HG03442 (cell line): ENCODE measurements at regions not wholly inside any gene's neighbourhood (a gene's known extent, or its start where the extent isn't known, plus 50 kb on each side); places are given as distances from the start of the nearest gene placed in this dataset.
"Not testable (repeated sequence)": the region's sequence is repeated elsewhere in the genome, so short reads cannot be mapped to it uniquely, and the experiment has no call there.

Source experiments
- ATAC-seq: cut with Tn5 transposase; IDR thresholded peaks from one replicate; pipeline ENCODE4 v1.9.1; 2021; ENCODE audit warnings: mild to moderate bottlenecking, moderate library complexity; ENCODE audit not compliant: unreplicated experiment

DNA sequence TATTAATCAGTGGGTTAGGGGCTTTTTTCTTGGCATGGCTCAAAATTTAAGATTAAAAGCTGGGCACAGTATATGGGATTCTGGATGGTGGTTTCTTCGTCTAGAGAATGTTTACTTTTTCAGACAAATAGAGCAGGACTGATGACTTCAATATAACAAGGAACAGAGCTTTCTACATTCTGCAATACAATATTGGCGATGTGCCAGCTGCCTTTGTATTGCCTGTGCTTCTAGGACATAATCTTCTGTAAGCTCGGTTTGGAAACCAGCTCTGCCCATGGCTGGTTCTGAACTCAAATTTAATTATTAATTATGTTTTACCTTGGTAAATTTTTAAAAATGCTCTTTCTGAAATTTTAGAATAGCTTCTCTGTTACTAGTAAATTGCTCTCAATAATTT, 139.1 kb upstream of the TRPC4 start:
- ATAC-seq: no peak

DNA sequence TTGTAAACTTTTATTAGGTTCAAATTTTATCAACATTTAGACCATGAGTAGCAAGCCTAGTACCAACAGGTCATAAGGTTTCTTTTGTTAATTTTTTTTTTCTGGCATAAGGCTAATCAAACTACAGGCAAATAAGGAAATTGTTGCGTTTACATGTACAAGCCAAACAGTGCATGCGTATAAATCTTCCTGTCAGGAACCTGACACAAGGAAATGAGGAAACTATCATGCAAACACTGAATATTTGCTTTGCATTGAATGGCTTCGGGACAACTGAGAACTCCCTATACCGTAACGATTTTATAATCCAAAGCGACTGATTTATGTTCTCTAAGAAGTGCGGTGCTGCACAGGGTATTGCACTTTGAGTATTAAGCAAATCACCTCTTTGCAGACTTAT, 133.0 kb upstream of the TRPC4 start:
- ATAC-seq: no peak

- no peak for ATAC-seq
Observed at GRCh38 chr13:37997641-37998040, 128.1 kb upstream of the TRPC4 start.

DNA sequence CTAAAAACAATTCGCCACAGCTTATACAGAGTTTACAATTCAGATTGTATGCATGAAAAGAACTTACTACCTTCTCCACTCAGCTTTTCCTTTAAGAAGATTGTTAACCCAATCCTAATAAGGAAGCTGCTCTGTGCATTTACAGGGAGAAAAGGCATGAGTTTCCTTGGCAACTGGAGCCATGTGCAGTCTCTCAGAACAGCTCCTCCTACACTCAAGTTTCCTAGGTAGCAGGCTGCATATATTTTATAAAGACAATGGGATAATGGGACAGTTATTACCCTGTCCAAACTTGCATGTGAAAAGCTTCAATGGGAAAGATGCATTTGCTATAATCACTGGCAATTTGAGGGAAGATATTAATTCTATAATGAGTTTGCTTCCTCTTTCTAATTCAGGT, 125.5 kb upstream of the TRPC4 start:
- ATAC-seq: no peak

DNA sequence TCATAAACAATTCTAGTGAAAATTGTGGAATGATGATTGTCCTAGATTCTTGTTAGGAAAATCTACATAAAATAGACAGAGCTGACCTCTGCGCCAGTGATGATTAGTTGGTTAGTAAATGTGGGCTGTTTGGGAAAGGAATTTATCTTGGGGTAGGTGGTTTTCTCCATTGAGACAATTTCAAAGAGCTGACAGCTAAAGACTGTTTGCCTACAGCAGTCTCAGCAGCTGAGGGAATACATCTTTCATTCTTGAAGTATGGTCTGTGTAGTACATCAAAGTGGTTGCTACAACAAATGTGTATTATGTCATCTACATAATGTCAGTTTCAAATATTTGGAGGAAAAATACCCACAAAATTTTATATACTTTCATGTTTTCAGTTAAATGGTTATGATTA, 117.2 kb upstream of the TRPC4 start:
- ATAC-seq: no peak

GRCh38 chr13:37985281-37985680, 115.7 kb upstream of the TRPC4 start:
- ATAC-seq: no peak

GRCh38 chr13:37984357-37984756, 114.8 kb upstream of the TRPC4 start:
- ATAC-seq: no peak

DNA sequence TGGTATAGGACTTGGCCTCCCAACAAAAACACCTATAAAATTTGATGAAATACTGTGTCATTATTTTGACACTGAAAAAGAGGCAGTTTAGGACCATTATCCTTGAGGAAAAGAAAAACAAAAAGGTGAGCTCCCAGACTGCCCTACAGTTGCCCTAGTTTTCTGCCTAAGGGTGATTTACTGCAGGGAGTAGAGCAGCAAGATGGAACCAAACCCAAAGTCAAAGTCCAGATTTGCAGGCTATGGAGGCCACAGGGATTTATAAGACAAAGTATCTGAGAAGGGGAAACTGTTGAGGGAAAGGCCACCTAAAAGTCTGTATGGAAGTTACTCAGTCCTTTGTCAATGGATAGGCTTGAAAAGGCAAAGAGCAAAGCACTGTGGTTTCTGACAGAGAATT, 112.4 kb upstream of the TRPC4 start:
- no peak for ATAC-seq

- no peak for ATAC-seq
Observed at GRCh38 chr13:37978680-37979079, 109.1 kb upstream of the TRPC4 start.

DNA sequence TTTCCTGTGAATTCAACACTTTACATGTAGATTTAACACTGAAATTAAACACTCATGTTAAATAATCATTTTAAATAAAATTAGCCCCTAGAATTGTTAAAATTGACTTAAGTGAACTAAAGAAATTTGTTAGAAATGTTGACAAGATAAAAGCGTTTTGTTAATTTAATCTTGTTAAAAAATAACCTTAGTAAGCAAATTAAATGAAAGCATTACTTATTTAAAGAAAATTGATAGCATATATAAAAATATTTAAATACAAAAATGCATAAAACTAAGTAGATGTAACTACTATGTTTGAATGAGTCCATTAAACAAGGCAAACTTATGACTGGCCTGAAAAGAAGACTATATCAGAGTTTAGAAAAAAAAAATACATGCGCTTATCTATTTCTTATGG, 99.0 kb upstream of the TRPC4 start:
- ATAC-seq: no peak

DNA sequence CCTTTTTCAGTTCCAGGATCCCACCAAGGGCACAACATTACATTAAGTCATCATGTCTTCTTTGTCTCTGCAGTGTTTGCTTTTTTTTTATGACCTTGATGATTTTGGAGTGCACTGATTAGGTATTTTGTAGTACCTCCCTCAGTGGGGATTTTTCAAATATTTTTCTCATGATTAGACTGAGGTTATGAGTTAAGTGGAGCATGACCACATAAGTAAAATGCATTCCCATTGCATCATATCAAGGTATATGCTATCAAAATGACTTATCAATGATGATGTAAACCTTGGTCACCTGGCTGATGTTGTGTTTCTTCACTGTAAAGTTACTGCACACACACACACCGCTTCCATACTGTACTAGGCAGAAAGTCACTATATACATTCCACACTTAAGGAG, 96.7 kb upstream of the TRPC4 start:
- ATAC-seq: no peak

- ATAC-seq: no peak
Observed at GRCh38 chr13:37960427-37960826, 90.9 kb upstream of the TRPC4 start.

DNA sequence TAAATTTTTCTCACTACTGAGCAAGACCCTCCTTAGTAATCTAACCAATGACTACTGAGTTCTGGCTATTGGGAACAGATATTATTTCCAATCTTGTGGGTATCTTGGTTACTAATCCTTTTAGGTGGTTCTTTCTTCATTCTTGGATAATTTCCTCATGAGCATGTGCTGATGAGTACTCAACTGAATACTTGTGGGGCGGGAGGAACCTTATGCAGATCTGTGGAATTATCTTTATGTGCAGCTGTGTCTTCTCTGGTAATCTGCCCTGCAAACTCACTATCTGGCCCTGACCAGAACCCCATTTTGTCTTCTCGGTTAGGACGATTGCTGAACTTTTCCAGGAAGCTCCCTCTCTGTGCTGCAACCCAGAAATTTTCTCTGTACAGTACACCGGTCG, 89.7 kb upstream of the TRPC4 start:
- ATAC-seq: no peak

GRCh38 chr13:37956536-37956935, 87.0 kb upstream of the TRPC4 start:
- ATAC-seq: no peak

- ATAC-seq: not testable (repeated sequence)
Observed at GRCh38 chr13:37954597-37954996, 85.0 kb upstream of the TRPC4 start.

GRCh38 chr13:37954191-37954590, 84.6 kb upstream of the TRPC4 start:
- no peak for ATAC-seq

DNA sequence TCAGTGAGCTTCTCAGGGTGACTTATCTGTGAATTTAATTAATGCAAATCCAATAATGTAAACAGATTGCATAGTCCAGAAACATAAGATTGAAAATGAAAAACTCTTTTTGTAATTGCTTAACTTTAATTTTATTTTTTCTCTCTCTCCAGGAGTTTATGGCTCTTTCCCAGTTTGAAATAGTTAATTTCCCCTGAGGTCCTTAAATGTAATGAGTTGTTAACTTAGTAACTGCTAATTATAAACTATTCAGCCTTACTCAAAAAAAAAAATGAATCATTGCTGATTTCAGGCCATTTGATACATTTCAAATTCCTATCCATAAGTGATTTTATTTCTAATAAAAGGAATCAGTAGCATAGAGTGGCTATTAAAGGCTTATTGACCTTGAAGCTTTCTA, 84.1 kb upstream of the TRPC4 start:
- ATAC-seq: no peak

DNA sequence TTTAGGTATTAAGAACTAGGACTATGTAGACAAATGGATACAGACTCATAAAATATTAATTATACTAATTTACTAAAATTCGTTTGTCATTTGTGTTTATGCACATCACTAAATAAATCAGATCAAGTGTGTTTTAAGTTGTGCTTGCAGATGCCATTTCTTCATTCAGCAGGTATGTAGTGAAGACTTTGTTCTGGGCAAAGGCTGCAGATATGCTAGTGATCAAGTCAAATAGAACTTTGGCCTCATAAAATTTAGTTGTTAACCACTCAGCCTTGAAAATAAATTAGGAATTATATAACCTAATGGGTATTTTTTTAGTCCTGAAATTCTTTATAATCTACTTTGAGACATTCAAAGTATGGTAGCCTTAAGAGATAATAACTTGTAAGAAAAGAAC, 80.4 kb upstream of the TRPC4 start:
- ATAC-seq: no peak

GRCh38 chr13:37947419-37948140, 78.0 kb upstream of the TRPC4 start:
- ATAC-seq: no peak

- no peak for ATAC-seq
Observed at GRCh38 chr13:37945651-37946575, 76.3 kb upstream of the TRPC4 start.

DNA sequence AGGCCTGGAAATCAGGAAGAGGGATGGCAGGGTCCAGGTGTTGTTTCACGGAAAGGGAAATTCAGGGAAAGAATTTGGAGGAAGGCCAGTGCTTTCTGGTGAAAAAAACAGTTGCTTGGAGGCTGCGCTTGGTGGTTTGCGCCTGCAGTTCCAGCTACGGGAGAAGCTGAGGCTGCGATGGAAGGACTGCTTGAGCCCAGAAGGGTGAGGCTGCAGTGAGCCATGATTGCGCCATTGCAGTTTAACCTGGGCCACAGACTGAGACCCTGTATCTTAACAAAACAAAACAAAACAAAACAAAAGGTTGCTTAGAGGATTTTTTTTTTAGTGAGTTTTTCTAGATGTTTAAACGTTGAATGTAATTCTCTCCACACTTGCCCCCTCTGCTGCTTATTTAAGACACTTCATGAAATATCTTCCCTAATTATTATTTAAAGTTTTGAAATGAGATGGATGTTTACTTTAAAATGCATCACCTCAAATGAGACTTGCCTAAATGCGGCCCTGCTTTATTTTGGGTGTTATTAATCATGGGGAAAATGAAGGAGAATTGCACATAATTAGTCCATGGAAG, 75.4 kb upstream of the TRPC4 start:
- no peak for ATAC-seq
